ENCODE measurements at regions not wholly inside any gene's neighbourhood (a gene's known extent, or its start where the extent isn't known, plus 50 kb on each side); places are given as distances from the start of the nearest gene placed in this dataset.

GRCh38 chr4:44098973-44099372 is 349.6 kb downstream of the KCTD8 start:
- Histone ChIP-seq H3K27me3 (replicated peaks; ENCODE audit: insufficient read depth, low read depth, low read length, poor library complexity) (no peaks in the 10 kb centered on the region), H3K4me3 (ENCODE audit: low read depth, low read length, poor library complexity, severe bottlenecking) (no peak overlapping the region), H3K4me1 (ENCODE audit: insufficient read depth, low read length, poor library complexity, severe bottlenecking) (no peaks in the 10 kb centered on the region), H3K9me3 (ENCODE audit: low read depth, low read length, poor library complexity, severe bottlenecking) (peaks cover 28% of the 10 kb centered on the region), H3K36me3 (ENCODE audit: insufficient read depth, low read length, poor library complexity, severe bottlenecking) (no peaks in the 10 kb centered on the region), H3K27ac (ENCODE audit: low read depth, low read length, poor library complexity, severe bottlenecking) (no peak overlapping the region)
- no peak for TF ChIP-seq EZH2 (IDR thresholded peaks at IDR 0.05; ENCODE audit: borderline replicate concordance, low read depth, low read length, poor library complexity, severe bottlenecking)
- TF ChIP-seq CTCF (conservative IDR thresholded peaks at IDR 0.05; ENCODE audit: low read depth, low read length), result no peak
- ChIA-PET POLR2A (ENCODE audit: low non-redundant PET) (no interaction called here), CTCF (no interaction called here)
- intact Hi-C loops (cut with micrococcal nuclease; ENCODE audit: unreplicated experiment), result no loop called here
- DNase-seq (ENCODE audit: low spot score), result no peak
- BruUV-seq (replicated peaks), result no TSS peak

GRCh38 chr4:44100456-44100855 is 348.2 kb downstream of the KCTD8 start:
- TF ChIP-seq EZH2 (IDR thresholded peaks at IDR 0.05; ENCODE audit: borderline replicate concordance, low read depth, low read length, poor library complexity, severe bottlenecking), result no peak
- no peak for TF ChIP-seq CTCF (conservative IDR thresholded peaks at IDR 0.05; ENCODE audit: low read depth, low read length)
- BruUV-seq (replicated peaks), result no TSS peak
- no peaks in the 10 kb centered on the region for H3K4me1 ChIP-seq (ENCODE audit: insufficient read depth, low read length, poor library complexity, severe bottlenecking)
- CTCF ChIA-PET, result no interaction called here
- peaks cover 29% of the 10 kb centered on the region for H3K9me3 ChIP-seq (ENCODE audit: low read depth, low read length, poor library complexity, severe bottlenecking)
- no peaks in the 10 kb centered on the region for H3K36me3 ChIP-seq (ENCODE audit: insufficient read depth, low read length, poor library complexity, severe bottlenecking)
- no peak overlapping the region for H3K27ac ChIP-seq (ENCODE audit: low read depth, low read length, poor library complexity, severe bottlenecking)
- H3K27me3 ChIP-seq (replicated peaks; ENCODE audit: insufficient read depth, low read depth, low read length, poor library complexity), result no peaks in the 10 kb centered on the region
- intact Hi-C loops (cut with micrococcal nuclease; ENCODE audit: unreplicated experiment), result no loop called here
- no peak for DNase-seq (ENCODE audit: low spot score)
- no peak overlapping the region for H3K4me3 ChIP-seq (ENCODE audit: low read depth, low read length, poor library complexity, severe bottlenecking)
- POLR2A ChIA-PET (ENCODE audit: low non-redundant PET), result no interaction called here

GRCh38 chr4:44118971-44119680 is 329.5 kb downstream of the KCTD8 start:
- intact Hi-C loops (cut with micrococcal nuclease; ENCODE audit: unreplicated experiment), result no loop called here
- BruUV-seq (replicated peaks), result no TSS peak
- Histone ChIP-seq H3K4me3 (ENCODE audit: low read depth, low read length, poor library complexity, severe bottlenecking) (no peak overlapping the region), H3K4me1 (ENCODE audit: insufficient read depth, low read length, poor library complexity, severe bottlenecking) (no peaks in the 10 kb centered on the region), H3K36me3 (ENCODE audit: insufficient read depth, low read length, poor library complexity, severe bottlenecking) (no peaks in the 10 kb centered on the region), H3K9me3 (ENCODE audit: low read depth, low read length, poor library complexity, severe bottlenecking) (peaks cover 24% of the 10 kb centered on the region), H3K27me3 (replicated peaks; ENCODE audit: insufficient read depth, low read depth, low read length, poor library complexity) (no peaks in the 10 kb centered on the region), H3K27ac (ENCODE audit: low read depth, low read length, poor library complexity, severe bottlenecking) (no peak overlapping the region)
- ChIA-PET POLR2A (ENCODE audit: low non-redundant PET) (no interaction called here), CTCF (no interaction called here)
- TF ChIP-seq CTCF (conservative IDR thresholded peaks at IDR 0.05; ENCODE audit: low read depth, low read length), result no peak
- TF ChIP-seq EZH2 (IDR thresholded peaks at IDR 0.05; ENCODE audit: borderline replicate concordance, low read depth, low read length, poor library complexity, severe bottlenecking), result no peak
- no peak for DNase-seq (ENCODE audit: low spot score)
